Lung (tissue), 11 donors: ENCODE measurements at regions not wholly inside any gene's neighbourhood (a gene's known extent, or its start where the extent isn't known, plus 50 kb on each side); places are given as distances from the start of the nearest gene placed in this dataset.
"Not testable (repeated sequence)": the region's sequence is repeated elsewhere in the genome, so short reads cannot be mapped to it uniquely, and the experiment has no call there.

Source experiments
- ATAC-seq: fragments of 200-7000 bp; cut with Tn5 transposase; one replicate; pipeline ENCODE4 v1.9.1; 2020; ENCODE audit warnings: moderate number of reproducible peaks; ENCODE audit not compliant: insufficient read depth, low FRiP score
- DNase-seq, 3 donors: peaks; one replicate each; pipeline ENCODE4 v3.0.0-alpha.2; 2013 to 2017
- H3K27ac ChIP-seq, 2 donors: one replicate each; pipeline ENCODE4 v1.5.1; 2013; ENCODE audit warnings: mild to moderate bottlenecking in 2 of 2, moderate library complexity in 2 of 2, control low read depth in 1 of 2, inconsistent platforms in 1 of 2, low read depth in 1 of 2, low read length in 1 of 2
- H3K27me3 ChIP-seq, 3 donors: one replicate each; pipeline ENCODE4 v1.5.1; 2013; ENCODE audit warnings: low read length in 2 of 3; ENCODE audit not compliant: control insufficient read depth in 3 of 3, insufficient read depth in 3 of 3
- H3K36me3 ChIP-seq, 4 donors: one replicate each; pipeline ENCODE4 v1.5.1; 2013; ENCODE audit warnings: low read length in 4 of 4, mild to moderate bottlenecking in 1 of 4, moderate library complexity in 1 of 4; ENCODE audit not compliant: control insufficient read depth in 4 of 4, insufficient read depth in 4 of 4
- H3K4me1 ChIP-seq, 5 donors: one replicate each; pipeline ENCODE4 v1.5.1; 2013; ENCODE audit warnings: low read length in 5 of 5, mild to moderate bottlenecking in 2 of 5, moderate library complexity in 1 of 5; ENCODE audit not compliant: control insufficient read depth in 5 of 5, insufficient read depth in 5 of 5
- H3K4me3 ChIP-seq: one replicate; pipeline ENCODE4 v1.5.1; 2013; ENCODE audit warnings: mild to moderate bottlenecking, control low read depth, moderate library complexity
- H3K9ac ChIP-seq, 2 donors: one replicate each; pipeline ENCODE4 v1.5.1; 2013; ENCODE audit warnings: low read length in 2 of 2, control low read depth in 1 of 2; ENCODE audit not compliant: insufficient read depth in 1 of 2
- H3K9me3 ChIP-seq, 4 donors: one replicate each; pipeline ENCODE4 v1.5.1; 2013; ENCODE audit warnings: low read length in 3 of 4, mild to moderate bottlenecking in 1 of 4, moderate library complexity in 1 of 4; ENCODE audit not compliant: control insufficient read depth in 4 of 4, insufficient read depth in 3 of 4
- CTCF ChIP-seq: IDR thresholded peaks from 2 replicates; pipeline ENCODE4 v1.5.1; 2012; ENCODE audit warnings: mild to moderate bottlenecking; ENCODE audit errors: control extremely low read depth, extremely low read depth
- WGBS, 2 donors: extraction: QIAGEN DNeasy Blood & Tissue Kit; methylation state at CpG; one replicate each; pipeline ENCODE4 v1.1.7; 2013; 5-methylcytosine and 5-hydroxymethylcytosine counted together
- donor health status: control.
- donor health status: control.
- donor health status: Bipolar disorder and iron deficiency.
- donor health status: healthy.
- donor health status: DM: yes; HTN: yes; CAD: no.

DNA sequence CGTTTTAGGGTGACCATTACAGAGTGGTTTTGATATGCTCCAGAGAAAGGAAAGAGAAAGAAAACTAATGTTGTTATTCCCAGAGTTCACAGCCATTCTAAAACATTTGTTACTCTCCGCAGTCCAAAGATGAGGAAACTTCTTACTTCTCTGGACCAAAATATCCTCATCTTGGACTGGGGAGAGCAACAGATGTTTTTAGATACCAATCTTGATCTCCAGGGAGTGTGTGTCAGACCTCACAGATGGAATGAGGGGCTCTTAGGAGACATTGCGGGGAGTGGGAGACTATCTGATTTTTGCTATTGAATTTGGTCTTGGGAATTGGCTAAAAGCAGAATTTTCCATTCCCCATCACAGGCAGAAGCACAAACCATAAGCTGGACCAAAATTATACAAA, 110.8 kb downstream of the TNFAIP3 start:
- no peak for TF ChIP-seq CTCF
- H3K36me3 ChIP-seq: no peaks in the 10 kb centered on the region
- no peaks in the 10 kb centered on the region for H3K9me3 ChIP-seq
- 62 to 67% methylated on average over 3 of the region's 3 CpGs for WGBS, 2 donors
- H3K27ac ChIP-seq: no peak overlapping the region
- ATAC-seq (no peak), DNase-seq (no peak)
- peaks cover 0 to 1% (median 0%) of the 10 kb centered on the region in 5 donors for H3K4me1 ChIP-seq
- H3K9ac ChIP-seq: no peak overlapping the region
- no peaks in the 10 kb centered on the region for H3K27me3 ChIP-seq
- no peak overlapping the region for H3K4me3 ChIP-seq

DNA sequence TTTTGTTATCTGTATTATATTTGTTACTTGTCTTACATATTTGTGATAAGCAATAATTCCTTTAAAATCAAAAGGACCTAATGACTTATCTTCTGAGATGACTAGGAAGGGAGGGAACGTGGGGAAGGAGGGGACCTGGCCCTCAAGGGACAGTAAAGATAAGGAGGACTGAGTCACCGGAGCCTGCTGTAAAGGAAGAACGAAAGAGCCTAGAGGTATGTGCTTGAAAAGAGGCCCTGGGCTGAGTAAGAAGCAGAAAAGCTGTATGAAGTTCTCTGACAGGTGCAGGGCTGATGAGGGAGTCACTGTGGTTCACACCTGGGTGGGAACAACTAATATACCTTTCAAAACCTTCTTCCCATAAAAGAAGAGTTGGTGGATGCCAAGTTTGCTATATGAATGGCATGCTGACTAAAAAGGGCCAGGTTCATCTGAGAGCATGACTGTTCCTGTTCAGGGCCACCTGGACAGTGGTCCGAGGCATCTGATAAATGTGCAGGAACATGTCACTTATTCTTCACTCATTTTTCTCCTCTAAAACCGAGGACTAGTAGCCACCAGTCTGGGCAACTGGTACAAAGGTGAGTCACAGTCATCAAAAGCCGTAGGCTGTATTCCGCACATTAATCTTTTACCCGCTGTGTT, 111.3 kb downstream of the TNFAIP3 start:
- H3K27me3 ChIP-seq: no peaks in the 10 kb centered on the region
- H3K4me3 ChIP-seq: no peak overlapping the region
- no peak overlapping the region for H3K9ac ChIP-seq
- no peak for DNase-seq
- 75 to 87% methylated on average over 8 of the region's 8 CpGs for WGBS, 2 donors
- no peak for TF ChIP-seq CTCF
- no peaks in the 10 kb centered on the region for H3K36me3 ChIP-seq
- no peak overlapping the region for H3K27ac ChIP-seq
- ATAC-seq: no peak
- H3K4me1 ChIP-seq: peaks cover 0 to 1% (median 0%) of the 10 kb centered on the region in 5 donors
- no peaks in the 10 kb centered on the region for H3K9me3 ChIP-seq

GRCh38 chr6:137979263-137979662, 112.2 kb downstream of the TNFAIP3 start:
- H3K9ac ChIP-seq, H3K27me3 ChIP-seq, ATAC-seq, H3K36me3 ChIP-seq, H3K4me1 ChIP-seq, DNase-seq, H3K9me3 ChIP-seq, H3K27ac ChIP-seq, H3K4me3 ChIP-seq: not testable (repeated sequence)
- 94 to 96% methylated on average over 6 of the region's 6 CpGs for WGBS, 2 donors

- WGBS, 2 donors: 93 to 100% methylated on average over 1 of the region's 1 CpG
- ATAC-seq (no peak), DNase-seq (no peak)
- H3K27ac ChIP-seq: no peak overlapping the region
- H3K4me1 ChIP-seq: peaks cover 0 to 1% (median 0%) of the 10 kb centered on the region in 5 donors
- no peak overlapping the region for H3K4me3 ChIP-seq
- H3K9me3 ChIP-seq: no peaks in the 10 kb centered on the region
- H3K27me3 ChIP-seq: no peaks in the 10 kb centered on the region
- no peaks in the 10 kb centered on the region for H3K36me3 ChIP-seq
- H3K9ac ChIP-seq: no peak overlapping the region
- no peak for TF ChIP-seq CTCF
These were observed 113.7 kb downstream of the TNFAIP3 start for GRCh38 chr6:137980777-137981176.
